ENCODE measurements at regions not wholly inside any gene's neighbourhood (a gene's known extent, or its start where the extent isn't known, plus 50 kb on each side); places are given as distances from the start of the nearest gene placed in this dataset.
A peak's percentile ranks its signal among the peaks of the same experiment; 100 is the strongest.
"Not testable (repeated sequence)": the region's sequence is repeated elsewhere in the genome, so short reads cannot be mapped to it uniquely, and the experiment has no call there.

- no peak for DNase-seq
Observed at GRCh38 chr14:97077687-97078086, 280.5 kb downstream of the VRK1 start.

DNA sequence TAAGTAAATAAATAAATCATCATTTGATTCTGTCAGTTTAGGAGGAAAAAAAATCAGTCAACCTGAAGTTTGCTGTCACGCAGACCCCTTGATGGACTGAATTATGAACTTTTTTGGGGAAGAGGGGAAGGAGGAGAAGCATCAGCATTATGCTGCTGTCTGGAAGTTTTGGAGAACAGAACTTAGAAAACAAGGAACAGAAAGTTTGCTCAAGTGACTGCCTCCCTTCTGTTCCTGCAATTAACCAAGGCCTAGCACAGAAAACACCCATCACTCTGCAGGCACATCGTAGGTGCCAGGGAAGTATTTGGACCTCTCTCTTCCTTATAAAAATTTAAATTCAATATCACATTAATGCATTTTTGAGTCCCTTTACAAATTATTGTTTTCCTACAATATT, 283.8 kb downstream of the VRK1 start:
- DNase-seq = no peak

GRCh38 chr14:97095269-97095668, 298.1 kb downstream of the VRK1 start:
- DNase-seq = no peak

- no peak for DNase-seq
Observed at GRCh38 chr14:97097296-97097695, 300.1 kb downstream of the VRK1 start.

- no peak for DNase-seq
Observed at GRCh38 chr14:97100306-97100705, 303.1 kb downstream of the VRK1 start.

GRCh38 chr14:97101561-97101960, 304.4 kb downstream of the VRK1 start:
- DNase-seq = no peak

- no peak for DNase-seq
Observed at GRCh38 chr14:97104029-97104428, 306.8 kb downstream of the VRK1 start.

- peak; percentile 96 for DNase-seq
Observed at GRCh38 chr14:97106166-97106565, 309.0 kb downstream of the VRK1 start.

DNA sequence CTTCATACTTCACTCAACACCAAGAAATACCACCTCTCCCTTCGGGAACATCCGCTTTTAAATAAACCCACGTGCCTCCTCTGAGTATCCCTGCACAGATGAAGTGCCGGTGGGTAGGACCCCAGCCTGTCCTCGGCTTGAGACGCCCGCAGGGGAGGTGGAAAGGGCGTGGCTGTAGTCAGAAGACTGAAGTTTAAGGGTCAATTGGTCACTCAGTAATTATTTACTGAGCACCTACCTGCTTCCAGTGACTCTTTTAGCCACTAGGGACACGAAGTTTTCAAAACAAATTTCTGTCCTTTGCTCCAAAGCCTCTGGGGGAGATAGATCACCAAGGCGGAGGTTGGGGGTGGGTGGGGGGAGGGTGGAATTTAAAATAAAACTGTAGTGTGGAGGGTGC, 309.4 kb downstream of the VRK1 start:
- DNase-seq = no peak

GRCh38 chr14:97107080-97107479, 309.9 kb downstream of the VRK1 start:
- DNase-seq = no peak

DNA sequence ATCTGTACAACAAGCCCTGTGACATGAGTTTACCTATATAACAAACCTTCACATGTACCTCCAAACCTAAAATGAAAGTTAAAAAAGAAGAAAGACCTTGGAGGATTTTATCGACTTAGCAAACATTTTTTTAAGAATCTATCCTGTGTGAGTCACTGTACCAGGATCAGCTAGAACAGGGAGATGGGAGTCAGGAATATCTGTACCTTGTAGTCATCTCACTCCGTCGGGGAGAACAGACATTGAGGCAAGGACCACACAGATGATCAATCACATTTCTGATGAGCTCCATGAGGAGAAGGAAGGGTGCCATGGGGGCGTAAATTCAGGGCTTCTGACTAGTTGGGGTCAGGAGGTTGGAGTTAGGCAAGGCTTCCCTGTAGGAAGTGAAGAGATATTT, 310.6 kb downstream of the VRK1 start:
- DNase-seq = no peak

DNA sequence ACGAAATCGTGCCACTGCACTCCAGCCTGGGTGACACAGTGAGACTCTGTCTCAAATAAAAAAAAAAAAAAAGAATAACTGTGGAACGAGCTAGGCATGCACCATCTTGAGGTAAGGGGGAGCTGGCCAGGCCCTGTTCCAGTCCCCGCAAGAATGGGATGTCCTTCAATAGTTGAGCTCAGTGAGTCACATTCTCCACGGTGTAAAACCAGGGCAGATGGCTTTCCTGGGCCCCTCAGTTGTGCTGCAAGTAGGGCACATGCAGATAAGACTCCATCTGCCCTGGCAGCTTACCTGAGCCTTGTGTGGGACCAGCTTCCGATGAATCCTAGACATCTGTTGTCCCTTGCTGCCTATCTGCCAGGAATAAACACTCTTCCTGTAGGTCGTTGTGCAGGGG, 312.1 kb downstream of the VRK1 start:
- DNase-seq = no peak

DNA sequence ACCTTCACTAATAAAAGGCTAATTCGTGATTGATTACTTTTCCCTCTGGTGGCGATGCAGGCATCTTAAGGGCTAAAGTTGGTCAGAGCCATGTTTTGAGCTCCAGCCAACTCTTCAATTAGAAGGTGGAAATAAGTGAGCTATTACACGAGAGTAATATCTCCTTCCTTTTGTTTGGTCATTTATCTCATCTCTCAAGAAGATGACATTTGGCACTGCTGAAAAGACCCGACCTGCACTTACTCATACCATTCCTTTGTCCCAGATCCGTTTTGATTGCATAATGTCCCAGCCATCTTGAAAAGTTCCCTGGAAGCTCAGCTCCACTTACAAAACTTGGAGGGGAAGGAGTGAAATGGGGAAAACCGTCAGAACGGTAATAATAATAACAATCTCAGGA, 316.2 kb downstream of the VRK1 start:
- peak; percentile 59 for DNase-seq

- no peak for DNase-seq
Observed at GRCh38 chr14:97116546-97116945, 319.4 kb downstream of the VRK1 start.

DNA sequence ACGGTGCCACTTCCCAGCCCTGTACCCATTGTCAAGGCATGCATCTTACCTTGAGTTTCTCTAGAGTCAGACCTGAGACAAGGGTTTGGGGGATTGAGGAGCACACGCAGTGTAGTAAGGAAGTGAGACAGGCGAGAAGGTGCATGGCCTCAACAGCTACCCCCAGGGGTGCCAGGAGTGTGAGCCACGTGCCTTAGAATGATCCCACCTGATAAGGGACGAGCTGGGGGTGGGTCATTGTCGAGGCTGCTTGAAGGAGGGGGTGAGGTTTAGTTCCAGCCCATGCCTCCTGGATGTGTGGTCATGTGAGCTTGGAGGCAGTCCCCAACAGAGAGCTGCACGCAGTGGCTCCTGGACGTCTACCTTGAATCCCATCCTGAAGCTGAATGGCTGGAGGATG, 320.5 kb downstream of the VRK1 start:
- DNase-seq = no peak

DNA sequence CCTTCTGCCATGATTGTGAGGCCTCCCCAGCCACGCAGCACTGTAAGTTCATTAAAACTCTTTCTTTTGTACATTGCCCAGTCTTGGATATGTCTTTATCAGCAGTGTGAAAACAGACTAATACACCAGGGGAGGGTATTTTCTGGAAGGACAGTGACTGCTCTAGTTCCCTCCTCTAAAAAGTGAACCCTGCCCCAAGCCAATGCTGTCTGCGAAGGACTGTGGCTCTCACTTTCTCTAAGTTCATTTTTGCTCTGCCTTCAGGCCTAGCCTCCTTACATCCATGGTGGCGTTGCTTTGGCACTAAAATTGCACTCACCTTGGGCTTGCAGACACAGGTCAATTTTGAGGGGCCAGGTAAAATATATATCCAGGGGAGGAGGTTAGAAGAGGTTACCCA, 323.0 kb downstream of the VRK1 start:
- DNase-seq = no peak

DNA sequence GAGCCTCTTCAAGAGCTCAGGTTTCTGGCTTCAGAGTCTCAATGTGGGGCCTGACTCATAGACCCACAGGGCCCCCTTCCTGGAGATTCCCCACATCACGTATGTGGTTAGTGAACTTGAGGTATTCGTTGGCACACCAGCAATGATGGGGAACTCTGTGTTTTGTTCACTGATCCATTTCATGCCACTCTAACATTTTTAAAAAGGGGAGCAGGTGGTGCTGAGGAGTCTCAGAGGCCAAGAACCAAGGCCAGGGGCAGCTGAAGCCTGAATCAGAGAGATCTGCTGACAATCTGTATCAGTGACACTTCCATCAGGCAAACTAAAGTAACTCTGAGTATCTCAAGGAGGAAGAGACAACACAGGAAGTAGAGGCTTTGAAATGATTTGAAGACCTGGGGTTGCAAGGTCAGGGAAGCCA, 323.4 kb downstream of the VRK1 start:
- DNase-seq = peak; percentile 44

DNA sequence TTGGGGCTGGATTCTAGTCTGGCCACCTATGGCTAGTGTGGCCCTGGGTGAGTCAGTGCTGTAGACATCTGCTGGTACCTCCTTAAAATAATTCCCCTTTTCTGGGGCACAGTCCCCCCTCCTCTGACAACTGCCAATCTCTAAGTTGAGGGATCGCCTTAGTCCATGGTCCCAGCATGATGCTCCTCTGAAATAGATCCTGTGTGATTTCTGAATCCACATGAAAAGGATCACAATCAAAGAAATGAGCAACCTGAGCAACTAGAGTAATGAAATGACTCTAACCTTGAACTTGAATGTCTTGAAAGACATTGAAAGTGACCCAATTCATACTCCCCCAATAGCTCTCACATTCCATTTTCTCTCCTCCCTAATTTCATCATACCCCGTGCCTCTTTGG, 332.5 kb downstream of the VRK1 start:
- no peak for DNase-seq

- not testable (repeated sequence) for DNase-seq
Observed at GRCh38 chr14:97135847-97136246, 338.7 kb downstream of the VRK1 start.

GRCh38 chr14:97137705-97138104, 340.5 kb downstream of the VRK1 start:
- no peak for DNase-seq

- no peak for DNase-seq
Observed at GRCh38 chr14:97138801-97139200, 341.6 kb downstream of the VRK1 start.

- DNase-seq = no peak
Observed at GRCh38 chr14:97143011-97143410, 345.8 kb downstream of the VRK1 start.

GRCh38 chr14:97143456-97143855, 346.3 kb downstream of the VRK1 start:
- no peak for DNase-seq

- DNase-seq = not testable (repeated sequence)
Observed at GRCh38 chr14:97148021-97148420, 350.8 kb downstream of the VRK1 start.

DNA sequence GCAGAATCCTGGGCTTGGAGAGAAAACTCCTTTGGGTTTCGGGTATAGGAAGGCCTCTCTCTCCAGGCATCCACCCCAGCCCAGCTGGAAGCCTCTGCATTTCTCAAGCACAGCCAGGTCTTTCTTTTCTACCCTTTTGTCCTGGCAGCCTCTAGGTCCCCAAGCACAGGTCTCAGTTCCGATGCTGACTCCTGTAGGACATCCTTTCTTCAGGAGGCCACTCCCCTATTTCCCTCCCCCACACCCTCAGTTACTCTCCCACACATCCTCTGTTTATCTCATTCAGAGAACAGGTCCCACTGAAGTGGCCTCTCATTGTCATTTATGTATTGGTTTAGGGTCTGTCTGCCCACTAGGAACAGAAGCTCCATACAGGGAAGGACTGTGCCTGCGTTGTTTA, 352.6 kb downstream of the VRK1 start:
- DNase-seq = no peak

DNA sequence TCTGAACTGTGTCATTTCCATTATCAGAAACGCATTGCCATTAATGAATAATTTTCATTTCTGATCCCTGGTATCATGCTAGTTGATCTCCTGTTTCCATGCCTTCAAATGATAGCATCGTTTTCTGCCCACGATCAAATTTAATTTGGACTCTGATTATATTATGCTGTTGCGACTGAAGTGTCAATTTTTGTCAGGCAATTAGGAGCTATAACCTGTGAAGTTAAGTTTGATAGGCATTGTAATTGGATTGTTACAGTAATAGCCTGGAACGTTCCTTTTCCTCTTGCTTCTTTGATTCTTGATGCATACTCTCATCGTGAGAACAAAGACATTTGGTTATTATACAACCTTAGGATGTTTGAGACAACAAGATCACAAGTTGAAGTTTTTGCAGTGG, 356.3 kb downstream of the VRK1 start:
- DNase-seq = no peak
